SK-N-SH (cell line): ENCODE measurements at regions not wholly inside any gene's neighbourhood (a gene's known extent, or its start where the extent isn't known, plus 50 kb on each side); places are given as distances from the start of the nearest gene placed in this dataset.

Experiments
- CTCF ChIA-PET: fragments of 300-600, 350-600 bp; formaldehyde crosslinking; extraction: SDS; loops from one replicate; lab custom pipeline; 2021; lab: Yijun Ruan, JAX
- POLR2A ChIA-PET: fragments of 350-600 bp; sonication (Branson Sonifier 250); formaldehyde crosslinking; extraction: SDS; loops from one replicate; lab custom pipeline; 2020; ENCODE audit warnings: antibody characterized with exemption, inconsistent platforms; lab: Yijun Ruan, JAX
- DNase-seq: peaks from one replicate; pipeline ENCODE4 v3.0.0; 2012
- H2AFZ ChIP-seq: fragments of 200-600 bp; sonication (generic); 2 replicates; pipeline ENCODE4 v1.8.1; 2016; ENCODE audit warnings: antibody characterized with exemption, mild to moderate bottlenecking, low read depth
- H3F3A ChIP-seq: fragments of 200-600 bp; sonication (generic); replicated peaks from 2 replicates; pipeline ENCODE3; 2016; ENCODE audit warnings: antibody characterized with exemption, mild to moderate bottlenecking; ENCODE audit not compliant: insufficient read depth
- H3K27ac ChIP-seq, 2 experiments: fragments of 200-500 bp in 1 of 2; fragments of 200-600 bp in 1 of 2; sonication (Bioruptor generic) in 1 of 2; sonication (generic), shearing (Covaris generic) in 1 of 2; 2 replicates each; pipeline versions ENCODE4 v1.5.1 to v1.6.1; 2014 to 2016; ENCODE audit warnings: low read depth in 2 of 2, inconsistent platforms in 1 of 2, low read length in 1 of 2, mild to moderate bottlenecking in 1 of 2, mixed read lengths in 1 of 2
- H3K27me3 ChIP-seq: fragments of 200-600 bp; sonication (generic), shearing (Covaris generic); 2 replicates; pipeline ENCODE4 v1.6.1; 2016; ENCODE audit warnings: mixed run types; ENCODE audit not compliant: insufficient read depth
- H3K36me3 ChIP-seq, 2 experiments: fragments of 200-500 bp in 1 of 2; fragments of 200-600 bp in 1 of 2; sonication (Bioruptor generic) in 1 of 2; sonication (generic) in 1 of 2; replicated peaks in 1 of 2; 2 replicates each; pipeline versions ENCODE3 to v1.5.1; 2014 to 2016; ENCODE audit warnings: low read length in 1 of 2, mild to moderate bottlenecking in 1 of 2; ENCODE audit not compliant: insufficient read depth in 2 of 2, control insufficient read depth in 1 of 2
- H3K4me1 ChIP-seq, 2 experiments: fragments of 200-500 bp in 1 of 2; fragments of 200-600 bp in 1 of 2; sonication (Bioruptor generic) in 1 of 2; sonication (generic), shearing (Covaris generic) in 1 of 2; 2 replicates each; pipeline versions ENCODE4 v1.5.1 to v1.6.1; 2014 to 2016; ENCODE audit warnings: low read depth in 1 of 2, low read length in 1 of 2, mixed run types in 1 of 2; ENCODE audit not compliant: insufficient read depth in 2 of 2, control insufficient read depth in 1 of 2
- H3K4me2 ChIP-seq: fragments of 200-600 bp; sonication (generic), shearing (Covaris generic); 2 replicates; pipeline ENCODE4 v1.6.1; 2017; ENCODE audit warnings: mixed run types
- H3K4me3 ChIP-seq, 2 experiments: fragments of 200-500 bp in 1 of 2; fragments of 200-600 bp in 1 of 2; sonication (Bioruptor generic) in 1 of 2; sonication (generic), shearing (Covaris generic) in 1 of 2; 2 replicates each; pipeline versions ENCODE4 v1.5.1 to v1.8.1; 2014 to 2016; ENCODE audit warnings: low read depth in 2 of 2, inconsistent platforms in 1 of 2, low read length in 1 of 2, mild to moderate bottlenecking in 1 of 2, mixed read lengths in 1 of 2, moderate library complexity in 1 of 2
- H3K79me2 ChIP-seq: fragments of 200-600 bp; sonication (generic); 2 replicates; pipeline ENCODE4 v1.8.1; 2017; ENCODE audit warnings: mild to moderate bottlenecking; ENCODE audit not compliant: insufficient read depth
- H3K9ac ChIP-seq: fragments of 200-600 bp; sonication (generic); 2 replicates; pipeline ENCODE4 v1.6.1; 2017; ENCODE audit warnings: mixed run types
- H3K9me2 ChIP-seq: fragments of 200-600 bp; sonication (generic); 2 replicates; pipeline ENCODE4 v1.6.1; 2017; ENCODE audit warnings: mixed run types
- H3K9me3 ChIP-seq: fragments of 200-600 bp; sonication (generic); 2 replicates; pipeline ENCODE4 v1.6.1; 2017; ENCODE audit warnings: mixed run types, mild to moderate bottlenecking, moderate library complexity
- H4K20me1 ChIP-seq: fragments of 200-600 bp; sonication (generic); 2 replicates; pipeline ENCODE4 v1.6.1; 2017; ENCODE audit warnings: mild to moderate bottlenecking, mixed run types; ENCODE audit not compliant: insufficient read depth
- ELF1 ChIP-seq: IDR thresholded peaks from 2 replicates; pipeline ENCODE4 v1.4.0; 2012
- EP300 ChIP-seq, 2 experiments: IDR thresholded peaks; 2 replicates each; pipeline versions ENCODE4 v1.4.0 to v1.6.1; 2012; ENCODE audit warnings: borderline replicate concordance in 1 of 2, low read depth in 1 of 2, low read length in 1 of 2
- FOSL2 ChIP-seq: IDR thresholded peaks from 2 replicates; pipeline ENCODE4 v1.4.0; 2012; ENCODE audit warnings: low read depth, mild to moderate bottlenecking, moderate library complexity, borderline replicate concordance
- FOXM1 ChIP-seq: IDR thresholded peaks from 2 replicates; pipeline ENCODE4 v1.4.0; 2012; ENCODE audit warnings: low read depth, mild to moderate bottlenecking
- GABPA ChIP-seq: IDR thresholded peaks from 2 replicates; pipeline ENCODE4 v1.4.0; 2012; ENCODE audit warnings: low read depth, mild to moderate bottlenecking
- GATA2 ChIP-seq: sonication (generic); formaldehyde crosslinking; IDR thresholded peaks from 2 replicates; pipeline ENCODE4 v1.5.0; 2020; ENCODE audit warnings: mild to moderate bottlenecking, missing genetic modification reagents
- IRF3 ChIP-seq: fragments of 150-350 bp; IDR thresholded peaks from 2 replicates; pipeline ENCODE4 v1.6.1; 2016; ENCODE audit warnings: mild to moderate bottlenecking, low read depth, low read length
- MAX ChIP-seq: IDR thresholded peaks from 2 replicates; pipeline ENCODE4 v1.4.0; 2012; ENCODE audit warnings: low read depth
- MEF2A ChIP-seq: IDR thresholded peaks from 2 replicates; pipeline ENCODE4 v1.4.0; 2012; ENCODE audit warnings: low read depth, borderline replicate concordance
- MXI1 ChIP-seq: IDR thresholded peaks from 2 replicates; pipeline ENCODE4 v1.6.1; 2012; ENCODE audit warnings: mild to moderate bottlenecking, low read depth, low read length, improper control_type of control experiment
- NFIC ChIP-seq: IDR thresholded peaks from 2 replicates; pipeline ENCODE4 v1.4.0; 2012; ENCODE audit warnings: borderline replicate concordance
- PBX3 ChIP-seq: IDR thresholded peaks from 2 replicates; pipeline ENCODE4; 2012
- RXRA ChIP-seq: IDR thresholded peaks from 2 replicates; pipeline ENCODE4 v1.4.0; 2012; ENCODE audit warnings: low read depth, mild to moderate bottlenecking, borderline replicate concordance
- TAF1 ChIP-seq: IDR thresholded peaks from 2 replicates; pipeline ENCODE4 v1.6.1; 2012; ENCODE audit warnings: low read depth, mild to moderate bottlenecking, low read length, moderate library complexity, borderline replicate concordance
- TEAD4 ChIP-seq: IDR thresholded peaks from 2 replicates; pipeline ENCODE4 v1.4.0; 2012; ENCODE audit warnings: mild to moderate bottlenecking, borderline replicate concordance; ENCODE audit not compliant: insufficient read depth
- YY1 ChIP-seq: IDR thresholded peaks from 2 replicates; pipeline ENCODE4 v1.4.0; 2012; ENCODE audit warnings: low read depth, mild to moderate bottlenecking
- WGBS: methylation state at CpG from one replicate; pipeline ENCODE4 v1.1.6; 2017; ENCODE audit warnings: low lambda C conversion rate; 5-methylcytosine and 5-hydroxymethylcytosine counted together
- TF ChIP-seq, protein P1 (sequence below): IDR thresholded peaks from 2 replicates; pipeline ENCODE4 v1.4.0; 2012; ENCODE audit warnings: low read depth, borderline replicate concordance

GRCh38 chr2:226383461-226383860 lies 416.2 kb downstream of the IRS1 start (continued):
- no peak for TF ChIP-seq PBX3
- no peak for TF ChIP-seq FOSL2
- no peak for TF ChIP-seq MEF2A
- TF ChIP-seq MXI1, result no peak
- no peak for TF ChIP-seq ELF1

DNA sequence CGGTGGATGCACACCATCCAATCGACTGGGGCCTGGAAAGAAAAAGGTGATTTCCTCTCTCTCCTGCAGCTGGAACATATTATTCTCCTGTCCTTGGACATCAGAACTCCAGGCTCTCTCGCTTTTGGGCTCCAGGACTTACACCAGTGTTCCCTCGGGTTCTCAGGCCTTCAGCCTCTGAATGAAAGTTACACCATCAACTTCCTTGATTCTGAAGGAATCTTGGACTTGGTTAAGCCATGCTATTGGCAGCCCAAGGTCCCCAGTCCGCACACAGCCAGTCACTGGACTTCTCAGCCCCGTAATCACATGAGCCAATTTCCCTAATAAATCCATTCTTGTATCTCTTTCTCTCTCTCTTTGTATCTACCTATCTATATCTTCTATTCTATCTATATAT lies 418.9 kb downstream of the IRS1 start:
- no peaks in the 10 kb centered on the region for H3K9me2 ChIP-seq
- 24% methylated on average over 6 of the region's 6 CpGs for WGBS
- H2AFZ ChIP-seq, result no peak overlapping the region
- H3K9ac ChIP-seq, result no peak overlapping the region
- H3F3A ChIP-seq, result no peaks in the 10 kb centered on the region
- no peak for TF ChIP-seq EP300 (IDR thresholded peaks at IDR 0.05; ENCODE audit: borderline replicate concordance in 1 of 2, low read depth in 1 of 2, low read length in 1 of 2)
- no peak for TF ChIP-seq TAF1
- no peak overlapping the region for H3K4me2 ChIP-seq
- H3K27ac ChIP-seq, result no peak overlapping the region
- H3K9me3 ChIP-seq, result no peaks in the 10 kb centered on the region
- H3K4me3 ChIP-seq, result no peak overlapping the region
- no peak for DNase-seq
- no peaks in the 10 kb centered on the region for H3K4me1 ChIP-seq
- no peaks in the 10 kb centered on the region for H3K36me3 ChIP-seq
- H4K20me1 ChIP-seq, result no peaks in the 10 kb centered on the region
- POLR2A ChIA-PET, result no interaction called here
- no peaks in the 10 kb centered on the region for H3K27me3 ChIP-seq
- CTCF ChIA-PET, result interaction anchor here (1.0 kb wide), 1 partner anchor 19 kb away, joined by 4 read pairs; no protein-coding TSS in a partner anchor
- H3K79me2 ChIP-seq, result no peaks in the 10 kb centered on the region

DNA sequence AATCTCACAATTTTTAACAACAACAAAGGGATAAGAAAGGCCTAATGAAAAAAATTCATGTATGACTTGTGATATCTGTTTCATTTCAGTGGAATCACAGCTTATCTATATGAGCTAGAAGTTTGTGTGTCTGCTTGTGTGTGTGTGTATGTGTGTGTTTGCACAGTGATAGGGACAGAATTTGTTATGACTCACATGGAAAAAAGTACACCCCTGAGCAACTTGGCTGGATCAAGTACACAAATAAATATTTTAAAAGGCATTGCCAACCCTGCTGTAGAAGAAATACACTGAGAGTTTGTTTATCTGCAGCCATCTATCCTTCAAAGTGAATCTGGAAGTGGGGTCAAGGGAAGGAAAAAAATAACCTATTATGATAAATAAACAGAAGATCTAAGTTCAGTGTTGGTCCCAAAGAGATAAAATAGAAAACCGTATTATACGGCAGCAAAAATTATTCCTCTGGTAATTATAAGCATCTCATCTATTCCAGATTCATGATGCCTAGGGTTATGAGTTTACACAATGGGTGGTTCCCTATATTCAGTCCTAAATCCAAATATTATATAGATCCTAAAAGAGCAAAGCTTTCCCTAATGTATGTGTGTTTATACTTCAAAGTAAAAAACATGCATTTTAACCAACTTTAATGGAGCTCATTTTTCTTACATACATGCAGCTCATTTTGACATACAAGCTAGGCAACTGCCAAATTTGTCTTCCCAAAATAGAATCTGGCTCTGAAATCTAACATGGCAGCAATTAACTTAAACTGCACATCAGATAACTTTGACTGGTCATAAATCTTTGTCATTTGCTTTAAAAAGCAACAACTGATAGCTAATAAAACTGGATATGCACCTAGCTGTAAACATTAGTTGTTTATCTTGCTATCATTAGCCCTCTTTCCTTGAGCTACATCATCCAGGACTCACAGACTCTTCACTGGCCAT lies 420.6 kb downstream of the IRS1 start:
- H2AFZ ChIP-seq, result no peak overlapping the region
- H3K4me3 ChIP-seq, result no peak overlapping the region
- no peaks in the 10 kb centered on the region for H3K9me2 ChIP-seq
- no peak overlapping the region for H3K27ac ChIP-seq
- no peaks in the 10 kb centered on the region for H3K36me3 ChIP-seq
- DNase-seq, result no peak
- no peaks in the 10 kb centered on the region for H3F3A ChIP-seq
- WGBS, result 45% methylated on average over 2 of the region's 2 CpGs
- no peaks in the 10 kb centered on the region for H4K20me1 ChIP-seq
- no peaks in the 10 kb centered on the region for H3K27me3 ChIP-seq
- H3K4me1 ChIP-seq, result no peaks in the 10 kb centered on the region
- CTCF ChIA-PET, result interaction anchor here (0.8 kb wide), 1 partner anchor 10 kb away, joined by 4 read pairs; no protein-coding TSS in a partner anchor
- POLR2A ChIA-PET, result no interaction called here
- no peaks in the 10 kb centered on the region for H3K79me2 ChIP-seq
- no peak overlapping the region for H3K9ac ChIP-seq
- no peak overlapping the region for H3K4me2 ChIP-seq
- H3K9me3 ChIP-seq, result no peaks in the 10 kb centered on the region
- TF ChIP-seq GATA2 (CRISPR knock-in tag) (no peak), IRF3 (no peak), FOSL2 (no peak), NFIC (no peak), MEF2A (no peak), RXRA (no peak), GABPA (no peak), MAX (no peak), ELF1 (no peak), FOXM1 (no peak), TEAD4 (no peak), YY1 (no peak)
- TF ChIP-seq, protein P1, sequence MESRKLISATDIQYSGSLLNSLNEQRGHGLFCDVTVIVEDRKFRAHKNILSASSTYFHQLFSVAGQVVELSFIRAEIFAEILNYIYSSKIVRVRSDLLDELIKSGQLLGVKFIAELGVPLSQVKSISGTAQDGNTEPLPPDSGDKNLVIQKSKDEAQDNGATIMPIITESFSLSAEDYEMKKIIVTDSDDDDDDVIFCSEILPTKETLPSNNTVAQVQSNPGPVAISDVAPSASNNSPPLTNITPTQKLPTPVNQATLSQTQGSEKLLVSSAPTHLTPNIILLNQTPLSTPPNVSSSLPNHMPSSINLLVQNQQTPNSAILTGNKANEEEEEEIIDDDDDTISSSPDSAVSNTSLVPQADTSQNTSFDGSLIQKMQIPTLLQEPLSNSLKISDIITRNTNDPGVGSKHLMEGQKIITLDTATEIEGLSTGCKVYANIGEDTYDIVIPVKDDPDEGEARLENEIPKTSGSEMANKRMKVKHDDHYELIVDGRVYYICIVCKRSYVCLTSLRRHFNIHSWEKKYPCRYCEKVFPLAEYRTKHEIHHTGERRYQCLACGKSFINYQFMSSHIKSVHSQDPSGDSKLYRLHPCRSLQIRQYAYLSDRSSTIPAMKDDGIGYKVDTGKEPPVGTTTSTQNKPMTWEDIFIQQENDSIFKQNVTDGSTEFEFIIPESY, result no peak
